ENCODE measurements at regions not wholly inside any gene's neighbourhood (a gene's known extent, or its start where the extent isn't known, plus 50 kb on each side); places are given as distances from the start of the nearest gene placed in this dataset.

GRCh38 chr5:51326844-51327243, 56.4 kb upstream of the ISL1 start (continued):
- TF ChIP-seq, protein P1, sequence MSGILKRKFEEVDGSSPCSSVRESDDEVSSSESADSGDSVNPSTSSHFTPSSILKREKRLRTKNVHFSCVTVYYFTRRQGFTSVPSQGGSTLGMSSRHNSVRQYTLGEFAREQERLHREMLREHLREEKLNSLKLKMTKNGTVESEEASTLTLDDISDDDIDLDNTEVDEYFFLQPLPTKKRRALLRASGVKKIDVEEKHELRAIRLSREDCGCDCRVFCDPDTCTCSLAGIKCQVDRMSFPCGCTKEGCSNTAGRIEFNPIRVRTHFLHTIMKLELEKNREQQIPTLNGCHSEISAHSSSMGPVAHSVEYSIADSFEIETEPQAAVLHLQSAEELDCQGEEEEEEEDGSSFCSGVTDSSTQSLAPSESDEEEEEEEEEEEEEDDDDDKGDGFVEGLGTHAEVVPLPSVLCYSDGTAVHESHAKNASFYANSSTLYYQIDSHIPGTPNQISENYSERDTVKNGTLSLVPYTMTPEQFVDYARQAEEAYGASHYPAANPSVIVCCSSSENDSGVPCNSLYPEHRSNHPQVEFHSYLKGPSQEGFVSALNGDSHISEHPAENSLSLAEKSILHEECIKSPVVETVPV (CRISPR knock-in tag; IDR thresholded peaks at IDR 0.05), result no peak
- TF ChIP-seq BACH2 (CRISPR knock-in tag; IDR thresholded peaks at IDR 0.05; ENCODE audit: borderline replicate concordance) (no peak), TCF4 (CRISPR knock-in tag; IDR thresholded peaks at IDR 0.05; ENCODE audit: borderline replicate concordance) (no peak), GLIS3 (CRISPR knock-in tag; IDR thresholded peaks at IDR 0.05) (no peak), ESRRG (CRISPR knock-in tag; IDR thresholded peaks at IDR 0.05) (no peak), ARNTL (CRISPR knock-in tag; IDR thresholded peaks at IDR 0.05; ENCODE audit: borderline replicate concordance, low read depth) (no peak)

All from SK-N-SH treated with all-trans-retinoic acid at 6 μM for 48 hours (cell line).